T1000 (cell line): ENCODE measurements at regions not wholly inside any gene's neighbourhood (a gene's known extent, or its start where the extent isn't known, plus 50 kb on each side); places are given as distances from the start of the nearest gene placed in this dataset.
"Not testable (repeated sequence)": the region's sequence is repeated elsewhere in the genome, so short reads cannot be mapped to it uniquely, and the experiment has no call there.

ENCODE experiments used
- DNase-seq: peaks from one replicate; lab custom pipeline; 2025; ENCODE audit warnings: mixed read lengths; lab: John Stamatoyannopoulos, UW

DNA sequence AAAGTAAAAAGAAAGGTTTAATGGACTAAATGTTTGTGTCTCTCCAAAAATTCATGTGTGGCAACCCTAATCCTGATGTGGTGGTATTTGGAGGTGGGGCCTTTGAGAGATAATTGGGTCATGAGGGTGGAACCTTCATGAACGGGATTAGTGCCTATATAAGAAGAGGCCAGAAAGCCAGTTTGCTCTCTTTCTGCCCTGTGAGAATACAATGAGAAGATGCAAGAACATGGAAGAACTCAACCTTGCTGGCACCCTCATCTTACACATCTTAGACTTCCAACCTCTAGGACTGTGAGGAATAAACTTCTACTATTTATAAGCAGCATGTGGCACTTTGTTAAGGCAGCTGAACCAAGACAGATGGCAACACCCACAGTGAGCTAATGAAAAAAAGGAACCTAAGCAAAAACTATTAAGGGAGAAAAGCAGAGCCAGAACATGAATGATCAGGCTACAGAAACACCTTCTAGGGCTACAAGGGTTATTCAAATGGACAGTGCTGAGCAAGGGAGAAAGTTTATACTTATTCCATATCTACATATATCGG is 159.5 kb downstream of the PLK2 start:
- DNase-seq, result no peak

DNA sequence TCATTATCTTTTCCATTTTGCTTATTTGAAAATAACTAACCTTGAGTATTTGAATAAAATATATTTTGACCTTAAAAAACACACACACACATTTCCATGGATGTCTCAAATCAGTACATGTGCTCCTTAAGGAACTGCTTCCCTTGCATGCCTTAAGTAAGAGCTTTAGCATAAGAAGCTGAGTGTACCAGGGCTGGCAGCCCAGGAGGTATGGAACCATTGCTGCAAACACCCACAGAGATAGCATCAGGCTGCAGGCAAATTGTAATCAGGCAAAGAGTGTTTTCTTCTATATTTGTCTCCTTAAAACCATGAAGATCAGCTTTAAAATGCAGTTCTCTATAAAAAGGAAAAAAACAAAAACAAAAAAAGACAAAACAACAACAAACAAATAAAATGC is 160.6 kb downstream of the PLK2 start:
- DNase-seq, result no peak

DNA sequence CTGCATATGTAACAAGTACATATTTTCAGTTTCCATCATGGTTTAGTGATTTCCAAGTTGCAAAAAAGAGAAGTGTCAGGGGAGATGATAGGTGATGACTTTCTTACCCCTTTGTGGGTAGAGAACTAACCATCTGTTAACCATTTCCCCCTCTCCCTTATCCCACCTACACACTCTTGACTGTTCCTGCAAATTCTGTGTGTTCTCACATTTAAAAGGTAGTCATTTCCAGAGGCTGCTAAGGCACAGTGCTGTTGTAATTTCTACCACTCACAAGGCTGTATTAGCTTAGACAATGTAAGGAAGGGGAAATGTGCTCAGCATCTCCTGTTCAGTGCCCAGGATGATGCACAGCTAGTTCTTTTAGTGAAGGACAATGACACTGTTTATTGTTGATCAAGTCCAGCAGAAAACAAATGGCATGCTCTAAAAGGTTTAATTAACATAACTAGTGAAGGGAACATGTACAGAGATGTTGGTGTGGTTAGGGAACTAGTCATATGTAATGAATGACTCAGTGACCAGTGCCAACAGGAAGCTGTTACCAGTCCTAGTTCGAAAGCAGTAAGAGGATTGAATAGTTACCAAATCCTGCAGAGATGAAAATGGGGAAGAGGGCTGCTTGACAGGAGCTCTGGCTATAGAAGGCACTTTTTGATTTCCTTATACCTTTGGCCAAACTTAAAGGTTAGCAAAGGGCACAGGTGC is 165.1 kb downstream of the PLK2 start:
- DNase-seq, result no peak

DNA sequence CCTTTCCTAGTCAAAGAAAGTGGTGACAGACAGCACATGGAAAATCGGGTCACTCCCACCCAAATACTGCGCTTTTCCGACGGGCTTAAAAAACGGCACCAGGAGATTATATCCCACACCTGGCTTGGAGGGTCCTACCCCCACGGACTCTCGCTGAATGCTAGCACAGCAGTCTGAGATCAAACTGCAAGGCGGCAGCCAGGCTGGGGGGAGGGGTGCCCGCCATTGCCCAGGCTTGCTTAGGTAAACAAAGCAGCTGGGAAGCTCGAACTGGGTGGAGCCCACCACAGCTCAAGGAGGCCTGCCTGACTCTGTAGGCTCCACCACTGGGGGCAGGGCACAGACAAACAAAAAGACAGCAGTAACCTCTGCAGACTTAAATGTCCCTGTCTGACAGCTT is 171.6 kb downstream of the PLK2 start:
- DNase-seq, result not testable (repeated sequence)

DNA sequence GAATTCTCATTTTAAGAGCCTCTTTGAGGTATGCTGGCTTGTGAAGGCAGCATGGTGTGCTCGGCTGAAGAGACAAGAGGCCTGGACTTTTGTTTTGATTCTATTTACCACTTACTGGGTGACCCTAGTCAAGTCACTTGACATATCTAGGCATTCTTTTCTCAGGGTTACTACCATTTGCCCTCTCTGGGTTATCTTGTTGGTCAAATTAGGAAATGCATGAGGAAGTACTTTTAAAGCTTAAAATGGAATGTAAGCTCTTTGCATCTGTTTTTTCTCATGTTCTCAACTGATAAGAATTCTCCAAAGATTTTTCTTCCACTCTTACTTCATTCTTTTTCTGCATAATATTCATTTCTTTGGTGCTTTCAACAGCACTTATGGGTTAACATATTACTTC is 173.1 kb downstream of the PLK2 start:
- DNase-seq, result no peak

DNA sequence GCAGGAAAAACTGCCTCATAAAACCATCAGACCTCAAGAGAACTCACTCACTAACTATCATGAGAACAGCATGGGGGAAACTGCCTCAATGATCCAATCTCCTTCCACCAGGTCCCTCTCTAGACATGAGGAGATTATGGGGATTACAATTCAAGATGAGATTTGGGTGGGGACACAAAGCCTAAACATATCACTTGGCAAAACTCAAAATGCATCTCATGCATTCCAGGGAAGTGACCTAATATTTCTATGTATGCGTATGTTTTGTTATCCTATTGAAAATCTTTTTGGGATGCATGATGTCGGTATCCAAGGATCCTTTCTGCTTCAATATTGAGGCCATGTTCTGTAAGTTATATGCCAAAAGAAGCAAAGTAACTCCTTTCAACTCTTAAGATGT is 174.0 kb downstream of the PLK2 start:
- no peak for DNase-seq

DNA sequence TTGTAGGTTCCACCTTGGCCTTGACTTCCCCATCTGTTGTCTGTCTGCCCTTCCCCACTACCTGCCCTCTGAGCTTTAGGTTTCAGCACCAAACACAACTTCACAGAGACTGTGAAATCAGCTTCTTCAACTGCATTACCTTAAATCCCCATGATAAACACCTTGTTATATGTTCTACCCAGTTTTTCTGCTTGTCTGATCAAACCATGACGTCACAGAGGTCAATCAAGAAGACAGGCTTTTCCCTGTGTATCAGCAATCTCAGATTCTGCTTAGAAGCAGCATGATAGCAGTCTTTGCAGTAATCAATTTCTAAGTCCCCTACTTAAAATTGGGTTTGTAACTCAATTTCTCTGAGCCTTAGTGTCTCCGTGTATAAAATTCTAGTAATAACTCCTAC is 175.0 kb downstream of the PLK2 start:
- no peak for DNase-seq

DNA sequence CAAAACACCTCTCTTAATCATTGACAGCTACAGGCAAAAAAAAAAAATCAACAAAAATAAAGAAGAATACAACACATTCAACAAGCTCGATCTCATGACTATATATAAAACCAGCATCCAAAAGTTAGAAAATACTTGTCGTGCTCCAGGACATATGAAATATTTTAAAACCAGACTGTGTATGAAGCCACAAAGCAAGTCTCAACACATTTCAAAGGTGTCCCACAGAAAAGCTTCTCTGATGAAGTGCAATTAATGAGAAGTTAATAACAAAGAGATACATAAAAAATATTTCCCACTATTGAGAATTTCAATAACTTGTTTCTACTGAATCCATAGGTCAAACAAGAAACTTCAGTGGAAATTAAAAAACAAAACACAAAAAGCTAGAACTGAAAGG is 178.7 kb downstream of the PLK2 start:
- no peak for DNase-seq

DNA sequence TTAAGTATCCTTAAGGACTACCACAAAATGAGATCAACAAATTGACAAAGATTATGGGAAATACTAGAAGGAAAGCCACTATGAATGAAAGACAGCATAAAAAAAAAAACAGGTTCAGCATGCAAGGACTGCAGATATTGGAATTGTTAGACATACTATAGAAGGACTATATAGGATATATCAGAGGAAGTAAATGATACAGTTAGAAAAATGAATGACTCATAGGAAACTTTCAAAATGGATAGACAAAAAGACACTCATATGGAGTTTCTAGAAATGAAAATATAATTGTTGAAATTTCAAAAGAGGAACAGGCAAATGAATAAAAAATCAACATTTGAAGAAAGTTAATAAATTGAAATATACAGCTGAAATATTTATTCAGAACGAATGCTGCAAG is 180.6 kb downstream of the PLK2 start:
- DNase-seq, result no peak

DNA sequence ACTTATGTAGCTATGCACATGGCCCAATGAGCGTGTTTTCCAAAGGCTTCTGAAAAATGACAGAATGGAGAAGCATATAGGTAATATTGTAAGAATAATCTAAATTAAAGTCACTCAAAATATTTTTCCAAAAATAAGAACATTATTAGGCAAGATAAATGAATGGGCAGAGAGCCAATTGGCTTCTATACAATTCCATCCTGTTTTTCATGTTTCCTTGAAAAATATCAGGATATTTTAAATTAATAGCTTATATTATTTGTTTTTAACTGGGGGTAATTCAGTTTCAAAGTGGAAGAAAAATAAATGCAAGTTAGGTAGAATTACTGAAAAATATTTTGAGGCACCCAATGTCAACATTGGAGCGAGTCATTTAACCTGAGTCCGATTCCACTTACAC is 183.5 kb downstream of the PLK2 start:
- DNase-seq, result no peak

DNA sequence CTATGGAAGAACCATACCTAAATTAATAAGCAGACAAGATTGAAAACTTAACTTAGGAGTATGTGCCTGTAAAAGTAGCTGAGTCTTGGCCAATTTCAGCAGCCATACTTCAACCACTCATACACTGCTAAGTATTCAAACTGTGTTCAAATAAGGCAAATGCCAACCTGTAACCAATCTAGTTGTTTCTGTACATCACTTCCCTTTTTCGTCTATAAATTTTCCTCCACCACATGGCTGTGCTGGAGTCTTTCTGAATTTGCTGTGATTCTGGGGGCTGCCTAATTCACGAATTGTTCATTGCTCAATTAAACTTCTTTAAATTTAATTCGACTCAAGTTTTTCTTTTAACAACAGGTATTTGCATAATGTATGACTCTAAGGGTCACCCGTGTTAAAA is 184.4 kb downstream of the PLK2 start:
- DNase-seq, result no peak

DNA sequence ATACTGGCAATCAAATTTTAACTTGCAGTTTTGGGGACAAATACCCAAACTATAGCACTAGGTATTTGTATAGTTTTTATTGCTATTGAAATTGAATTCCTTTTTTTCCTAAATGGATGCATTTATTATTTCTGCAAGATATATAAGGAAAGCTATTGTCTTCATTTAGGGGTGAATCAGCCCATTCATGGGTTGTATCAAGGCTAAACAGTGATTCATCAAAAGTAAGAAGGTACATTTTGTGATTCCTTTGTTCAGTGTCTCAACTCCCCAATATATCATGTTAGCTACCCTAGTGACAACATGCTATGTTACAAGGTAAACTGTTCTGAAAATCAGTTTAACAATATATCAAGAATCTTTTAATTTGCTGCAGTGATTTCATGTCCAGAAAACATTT is 185.7 kb downstream of the PLK2 start:
- no peak for DNase-seq

DNA sequence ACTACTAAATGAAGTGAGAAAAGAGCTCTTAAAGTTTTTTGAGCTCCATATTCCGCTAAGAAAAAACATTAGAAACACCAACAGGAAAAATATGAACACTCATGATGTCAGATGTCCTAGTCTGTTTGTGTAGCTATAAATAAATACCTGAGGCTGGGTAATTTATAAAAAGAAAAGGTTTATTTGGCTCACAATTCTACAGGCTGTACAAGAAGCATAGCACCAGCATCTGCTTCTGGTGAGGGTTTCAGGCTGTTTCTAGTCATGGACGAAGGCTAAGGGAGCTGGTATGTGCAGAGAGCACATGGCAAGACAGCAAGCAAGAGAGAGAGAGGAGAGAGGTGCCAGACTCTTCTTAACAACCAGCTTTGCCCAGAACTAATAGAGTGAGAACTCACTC is 186.2 kb downstream of the PLK2 start:
- DNase-seq, result no peak

DNA sequence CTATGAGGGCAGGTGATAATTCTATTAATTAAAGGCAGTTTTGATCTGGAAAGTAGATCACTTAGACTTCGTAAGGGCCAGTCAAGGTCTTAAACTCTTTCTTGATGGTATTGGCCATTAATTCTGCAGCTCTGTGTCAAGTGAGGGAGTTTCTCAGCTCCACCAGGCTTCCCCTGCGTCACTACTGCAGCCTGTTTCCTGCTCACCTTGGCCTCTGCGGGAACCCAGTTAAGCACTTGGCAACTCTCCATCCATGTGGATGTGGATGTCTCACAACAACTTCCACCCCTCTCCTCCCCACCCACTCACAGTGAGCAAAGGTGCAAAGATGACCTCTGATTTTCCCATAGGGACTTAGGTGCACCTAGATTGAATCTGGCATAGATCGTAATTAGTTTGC is 191.6 kb downstream of the PLK2 start:
- DNase-seq, result no peak

DNA sequence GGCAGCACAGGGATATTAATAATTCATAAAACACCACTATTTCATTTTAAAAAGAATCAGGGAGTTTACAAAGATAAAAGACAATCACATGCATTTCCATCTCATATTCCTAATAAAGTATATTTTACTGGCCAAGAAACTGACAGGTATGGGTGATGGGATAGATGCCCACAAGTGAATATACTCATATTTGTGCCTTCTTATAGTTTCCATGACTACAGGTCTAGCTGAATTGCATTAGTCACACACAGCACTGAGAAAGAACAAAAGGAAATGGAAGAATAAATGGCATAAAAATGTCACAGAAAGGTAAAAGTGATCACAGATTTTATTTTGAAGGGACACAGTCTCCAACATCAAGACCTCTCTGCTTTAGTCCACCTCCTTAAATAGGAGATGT is 193.5 kb downstream of the PLK2 start:
- no peak for DNase-seq

DNA sequence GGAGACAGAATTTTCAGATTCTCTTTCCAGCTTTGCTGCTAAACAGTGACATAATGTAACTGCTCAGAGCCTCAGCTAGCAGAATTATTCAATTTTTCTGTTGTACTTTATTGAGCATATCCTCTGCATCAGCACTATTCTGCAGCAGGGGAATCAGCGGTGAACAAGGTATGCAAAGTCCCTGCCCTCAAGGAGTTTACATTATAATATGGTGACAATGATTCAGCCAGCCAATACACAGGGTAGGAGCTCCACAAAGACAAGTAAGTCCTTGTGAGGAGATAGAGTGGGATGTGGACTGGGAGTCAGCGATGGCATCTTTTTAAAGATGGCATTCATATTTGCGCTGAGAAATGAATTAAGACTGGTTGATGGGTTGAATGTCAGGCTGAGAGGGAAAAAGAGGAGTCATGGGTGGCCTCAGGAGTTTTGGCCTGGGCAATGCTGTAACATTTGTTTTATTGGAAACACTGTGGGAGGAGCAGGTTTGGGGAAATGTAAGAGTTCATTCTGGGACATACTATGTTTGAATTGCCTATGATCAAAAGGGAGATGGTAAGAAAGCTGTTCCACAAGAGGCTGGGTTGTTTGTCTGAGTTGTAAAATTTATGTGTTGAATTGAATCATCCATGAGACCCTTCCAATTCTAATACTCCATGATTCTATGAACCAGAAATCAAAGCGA is 194.5 kb downstream of the PLK2 start:
- DNase-seq, result no peak

DNA sequence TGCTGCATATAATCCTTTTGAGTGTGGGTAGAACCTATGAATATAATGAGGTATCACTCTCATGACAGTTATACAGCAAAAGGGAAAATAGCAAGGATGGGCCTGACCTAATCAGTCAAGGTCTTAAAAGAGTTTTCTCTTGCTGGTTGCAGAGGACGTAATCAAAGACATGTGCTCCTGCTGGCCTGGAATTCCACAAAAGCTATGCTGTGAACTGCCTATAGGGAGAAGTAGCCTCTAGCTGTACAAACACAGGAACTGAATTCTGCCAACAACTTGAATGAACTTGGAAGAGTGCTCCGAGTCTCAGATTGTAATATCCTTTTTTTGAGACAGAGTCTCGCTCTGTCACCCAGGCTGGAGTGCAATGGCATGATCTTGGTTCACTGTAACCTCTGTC is 195.6 kb downstream of the PLK2 start:
- no peak for DNase-seq

DNA sequence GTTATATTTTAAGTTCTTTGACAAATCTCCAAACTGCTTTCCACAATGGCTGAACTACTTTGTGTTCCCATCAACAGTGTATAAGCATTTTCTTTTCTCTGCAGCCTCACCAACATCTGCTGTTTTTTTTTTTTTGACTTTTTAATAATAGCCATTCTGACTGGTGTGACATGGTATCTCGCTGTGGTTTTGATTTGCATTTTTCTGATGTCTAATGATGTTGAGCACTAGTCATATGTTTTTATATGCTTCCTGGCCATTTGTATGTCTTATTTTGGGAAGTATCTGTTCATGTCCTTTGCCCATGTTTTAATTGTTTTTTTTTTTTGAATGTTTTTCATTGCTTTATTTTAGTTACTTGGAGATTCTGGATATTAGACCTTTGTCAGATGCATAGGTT is 196.6 kb downstream of the PLK2 start:
- DNase-seq, result no peak

DNA sequence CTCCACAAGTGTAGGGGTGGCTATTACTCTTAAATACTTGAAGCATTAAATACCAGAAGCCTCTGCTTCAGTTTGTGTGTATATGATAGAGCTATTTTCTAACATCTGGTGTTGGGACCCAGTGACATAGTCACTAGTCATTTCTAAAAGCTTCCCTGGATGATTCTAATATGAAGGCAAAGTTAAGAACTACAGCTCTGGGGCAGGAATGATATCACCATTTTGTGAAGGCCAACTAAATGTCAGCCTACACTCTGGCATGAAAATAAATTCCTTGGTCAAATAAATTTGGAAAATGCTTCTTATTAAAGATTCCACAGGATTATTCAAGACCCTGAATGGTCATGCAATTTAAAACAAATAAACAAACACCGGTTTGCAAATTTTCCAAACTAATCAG is 197.7 kb downstream of the PLK2 start:
- DNase-seq, result no peak

DNA sequence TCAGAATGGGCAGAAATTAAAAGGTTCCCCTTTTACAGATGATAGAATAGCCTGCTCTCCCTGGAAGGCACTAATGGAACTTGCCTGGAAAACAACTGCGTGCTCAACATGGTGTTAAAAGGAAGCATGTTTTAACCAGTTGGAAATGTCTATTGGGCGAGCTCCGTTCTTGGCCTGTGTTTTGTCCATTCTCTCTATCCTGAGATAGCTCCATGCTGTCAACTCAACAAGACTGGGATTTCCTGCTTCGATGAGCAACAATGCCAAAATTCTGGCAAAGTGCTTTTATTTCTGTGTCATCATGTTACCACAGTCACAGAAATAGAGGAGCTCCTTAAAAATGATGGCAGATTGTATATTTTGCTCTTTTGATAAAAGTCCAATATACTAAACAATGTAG is 198.3 kb downstream of the PLK2 start:
- no peak for DNase-seq

DNA sequence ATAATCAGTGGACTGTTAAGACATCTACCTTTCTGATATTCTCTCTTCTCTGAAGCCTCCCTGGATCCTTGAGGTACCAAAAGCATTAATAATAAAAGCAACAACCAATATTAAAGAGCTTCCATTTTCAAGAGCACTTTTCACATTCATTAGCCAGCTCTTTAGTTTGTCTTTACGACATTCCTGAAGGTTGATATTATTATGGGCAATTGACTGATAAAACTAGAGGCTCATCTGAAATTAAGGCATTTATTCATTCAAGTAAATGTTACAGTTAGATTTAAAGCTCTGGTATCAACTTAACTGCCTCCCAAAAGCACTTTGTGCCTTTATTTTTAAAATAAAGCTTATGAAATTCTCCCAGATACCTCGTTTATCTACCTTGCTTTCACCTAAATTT is 199.6 kb downstream of the PLK2 start:
- DNase-seq, result no peak

DNA sequence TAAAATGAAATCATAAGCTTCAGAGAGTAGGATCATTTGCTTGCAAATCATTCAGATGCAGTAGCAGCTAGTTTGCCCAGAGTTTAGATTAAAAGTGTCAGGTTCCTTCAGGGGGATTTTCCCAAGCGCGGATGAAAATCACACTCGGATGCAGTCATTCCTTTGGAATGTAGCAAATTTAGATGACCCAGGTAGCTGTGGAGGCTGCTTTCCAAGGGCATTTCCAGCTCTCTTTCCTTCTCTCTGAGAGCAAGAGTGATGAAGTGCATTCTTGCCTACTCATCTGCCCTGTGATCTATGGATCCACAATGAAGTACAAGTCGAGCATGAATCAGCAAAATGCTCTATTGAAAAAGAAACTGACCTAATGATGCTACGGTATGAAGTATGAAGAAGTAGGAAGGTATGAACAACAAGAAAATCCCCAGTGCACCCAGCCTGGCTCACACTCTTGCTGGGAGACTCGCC is 200.2 kb downstream of the PLK2 start:
- peak; percentile 42 for DNase-seq

DNA sequence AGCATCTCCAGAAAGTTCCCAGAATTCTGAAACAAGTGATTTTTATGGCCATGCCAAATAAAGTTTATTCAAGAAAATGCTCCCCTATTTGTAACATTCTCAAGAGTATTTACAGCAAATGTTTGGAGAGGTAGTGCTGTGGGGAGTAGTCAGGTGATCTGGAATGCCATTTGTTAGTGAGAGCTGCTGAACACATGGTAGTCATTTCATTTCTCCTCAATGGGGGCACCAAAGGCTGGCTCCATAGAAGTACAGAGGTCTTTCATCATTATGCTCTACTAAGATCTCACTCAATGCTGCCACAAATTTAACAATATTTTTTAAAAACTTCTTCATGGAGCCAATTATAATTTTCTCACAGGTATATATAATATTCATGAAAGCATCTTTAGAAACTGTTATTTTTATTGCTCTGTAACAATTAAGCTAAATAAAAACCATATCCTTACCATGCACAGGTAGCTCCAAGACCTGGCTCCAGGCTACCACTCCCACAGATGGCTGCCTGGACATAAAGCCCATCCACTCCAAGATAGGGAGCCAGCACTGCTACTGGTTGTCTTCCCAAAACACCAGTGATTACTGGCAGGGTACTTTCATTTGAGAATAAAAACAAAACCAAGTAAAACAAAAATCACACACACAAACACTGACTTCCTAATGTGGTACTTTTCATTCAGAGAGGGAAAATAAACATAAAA is 200.8 kb downstream of the PLK2 start:
- DNase-seq, result no peak
